CD8-positive, alpha-beta memory T cell (primary cell): ENCODE measurements at regions not wholly inside any gene's neighbourhood (a gene's known extent, or its start where the extent isn't known, plus 50 kb on each side); places are given as distances from the start of the nearest gene placed in this dataset.
"Not testable (repeated sequence)": the region's sequence is repeated elsewhere in the genome, so short reads cannot be mapped to it uniquely, and the experiment has no call there.

Experiments used
- CTCF ChIA-PET: fragments of 350-600 bp; sonication (Branson Sonifier 250); formaldehyde crosslinking; loops from one replicate; lab custom pipeline; 2021; ENCODE audit warnings: antibody characterized with exemption; lab: Charles Lee
- POLR2A ChIA-PET: fragments of 350-600 bp; sonication (Branson Sonifier 250); formaldehyde crosslinking; loops from one replicate; lab custom pipeline; 2021; ENCODE audit warnings: antibody characterized with exemption; lab: Charles Lee
- DNase-seq, 5 donors: peaks; one replicate each; pipeline versions ENCODE4 v3.0.0 to v3.0.0-alpha.2; 2020 to 2022; ENCODE audit warnings: mixed read lengths in 1 of 5
- H3K27ac ChIP-seq: one replicate; pipeline ENCODE4 v1.7.0; 2013; ENCODE audit warnings: low read depth, mild to moderate bottlenecking, low read length, moderate library complexity
- H3K27me3 ChIP-seq: 2 replicates; pipeline ENCODE4 v1.7.0; 2013; ENCODE audit warnings: low read length, mild to moderate bottlenecking; ENCODE audit not compliant: insufficient read depth, poor library complexity, severe bottlenecking
- H3K36me3 ChIP-seq: 2 replicates; pipeline ENCODE4 v1.7.0; 2013; ENCODE audit warnings: mild to moderate bottlenecking, low read length, moderate library complexity; ENCODE audit not compliant: insufficient read depth
- H3K4me1 ChIP-seq: 2 replicates; pipeline ENCODE4 v1.7.0; 2013; ENCODE audit warnings: mild to moderate bottlenecking, low read length, moderate library complexity; ENCODE audit not compliant: insufficient read depth
- H3K4me3 ChIP-seq: 2 replicates; pipeline ENCODE4 v1.7.0; 2013; ENCODE audit warnings: mild to moderate bottlenecking, low read length
- H3K9me3 ChIP-seq: 2 replicates; pipeline ENCODE4 v1.7.0; 2013; ENCODE audit warnings: mild to moderate bottlenecking, low read length
- H3K27ac Mint-ChIP-seq, 8 donors: one replicate each; pipeline ENCODE4 v1.8.0; 2020 to 2021; ENCODE audit warnings: mixed read lengths in 8 of 8, mild to moderate bottlenecking in 6 of 8, inconsistent platforms in 3 of 8, moderate library complexity in 3 of 8
- H3K27me3 Mint-ChIP-seq, 2 donors: one replicate each; pipeline ENCODE4 v1.8.0; 2020 to 2021; ENCODE audit warnings: mixed read lengths in 2 of 2, mild to moderate bottlenecking in 1 of 2, moderate library complexity in 1 of 2
- H3K36me3 Mint-ChIP-seq, 3 donors: one replicate each; pipeline ENCODE4 v1.8.0; 2020 to 2021; ENCODE audit warnings: mixed read lengths in 3 of 3, inconsistent platforms in 1 of 3, mild to moderate bottlenecking in 1 of 3
- H3K4me1 Mint-ChIP-seq, 3 donors: one replicate each; pipeline ENCODE4 v1.8.0; 2020 to 2021; ENCODE audit warnings: mixed read lengths in 3 of 3, inconsistent platforms in 1 of 3, mild to moderate bottlenecking in 1 of 3
- H3K4me3 Mint-ChIP-seq, 7 donors: one replicate each; pipeline ENCODE4 v1.8.0; 2020 to 2021; ENCODE audit warnings: mixed read lengths in 7 of 7, mild to moderate bottlenecking in 6 of 7, moderate library complexity in 4 of 7, inconsistent platforms in 2 of 7
- H3K9me3 Mint-ChIP-seq, 5 donors: one replicate each; pipeline ENCODE4 v1.8.0; 2020 to 2022; ENCODE audit warnings: mixed read lengths in 5 of 5, mild to moderate bottlenecking in 3 of 5, moderate library complexity in 2 of 5, inconsistent platforms in 1 of 5

DNA sequence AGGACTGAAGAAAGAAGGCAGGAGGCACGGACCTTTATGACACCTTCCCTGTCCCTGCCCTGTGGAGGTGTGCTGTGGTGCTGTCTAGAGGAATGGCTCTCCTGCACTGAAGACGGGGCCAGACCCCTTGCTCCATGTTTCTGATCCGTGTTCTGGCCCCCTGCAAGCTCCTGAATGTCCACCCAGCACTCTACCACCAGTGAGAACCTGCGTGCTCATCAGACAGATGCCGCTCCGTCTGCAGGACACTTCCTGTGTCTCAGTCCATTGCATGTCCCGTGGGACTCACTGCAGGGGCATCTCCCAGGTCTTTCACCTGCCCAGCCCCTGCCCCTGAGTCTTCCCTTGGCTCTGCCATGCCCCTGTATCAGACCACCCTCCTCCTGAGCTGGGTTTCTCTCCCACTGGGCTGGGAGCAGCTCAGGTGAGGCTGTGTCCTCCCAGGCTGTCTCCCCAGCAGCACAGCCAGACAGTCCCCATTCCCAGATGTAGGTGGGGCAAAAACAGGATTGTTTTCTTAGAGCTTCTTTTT is 278.3 kb upstream of the ZNF32 start:
- no peak for DNase-seq
- Histone ChIP-seq H3K4me1 (no peaks in the 10 kb centered on the region), H3K9me3 (no peaks in the 10 kb centered on the region), H3K4me3 (no peak overlapping the region), H3K27me3 (no peaks in the 10 kb centered on the region), H3K27ac (no peak overlapping the region), H3K36me3 (no peaks in the 10 kb centered on the region)
- CTCF ChIA-PET, result no interaction called here
- Mint-ChIP-seq H3K27me3 (peaks cover 15 to 42% of the 10 kb centered on the region in 2 donors), H3K36me3 (no peaks in the 10 kb centered on the region), H3K9me3 (no peaks in the 10 kb centered on the region), H3K27ac (no peak overlapping the region), H3K4me3 (no peak overlapping the region), H3K4me1 (no peaks in the 10 kb centered on the region)
- POLR2A ChIA-PET, result no interaction called here

DNA sequence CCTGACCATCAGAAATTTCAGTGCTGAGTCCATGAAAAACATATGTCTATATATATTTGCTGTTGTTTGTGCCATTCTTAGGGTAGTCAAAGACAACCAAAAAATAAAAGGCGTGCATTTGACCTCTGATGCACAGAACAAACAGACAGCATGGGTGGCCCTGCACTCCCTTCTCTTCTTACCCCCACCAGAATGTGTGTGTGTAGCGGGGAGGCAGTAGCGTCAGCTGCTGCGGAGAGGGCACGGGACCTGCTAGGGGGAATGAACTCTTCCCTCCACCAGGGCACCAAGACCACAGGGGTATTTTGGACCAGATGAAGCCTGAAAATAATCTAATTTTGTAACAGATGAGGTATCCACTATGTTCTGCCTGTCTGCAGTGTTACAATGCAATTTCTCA is 277.7 kb upstream of the ZNF32 start:
- DNase-seq, result no peak
- Histone ChIP-seq H3K36me3 (no peaks in the 10 kb centered on the region), H3K4me1 (no peaks in the 10 kb centered on the region), H3K9me3 (no peaks in the 10 kb centered on the region), H3K4me3 (no peak overlapping the region), H3K27ac (no peak overlapping the region), H3K27me3 (no peaks in the 10 kb centered on the region)
- H3K9me3 Mint-ChIP-seq, result no peaks in the 10 kb centered on the region
- no peaks in the 10 kb centered on the region for H3K4me1 Mint-ChIP-seq
- ChIA-PET POLR2A (no interaction called here), CTCF (no interaction called here)
- H3K4me3 Mint-ChIP-seq, result no peak overlapping the region
- peaks cover 15 to 39% of the 10 kb centered on the region in 2 donors for H3K27me3 Mint-ChIP-seq
- peak overlapping the region in 1 of 8 donors; percentile 34 for H3K27ac Mint-ChIP-seq
- H3K36me3 Mint-ChIP-seq, result no peaks in the 10 kb centered on the region

DNA sequence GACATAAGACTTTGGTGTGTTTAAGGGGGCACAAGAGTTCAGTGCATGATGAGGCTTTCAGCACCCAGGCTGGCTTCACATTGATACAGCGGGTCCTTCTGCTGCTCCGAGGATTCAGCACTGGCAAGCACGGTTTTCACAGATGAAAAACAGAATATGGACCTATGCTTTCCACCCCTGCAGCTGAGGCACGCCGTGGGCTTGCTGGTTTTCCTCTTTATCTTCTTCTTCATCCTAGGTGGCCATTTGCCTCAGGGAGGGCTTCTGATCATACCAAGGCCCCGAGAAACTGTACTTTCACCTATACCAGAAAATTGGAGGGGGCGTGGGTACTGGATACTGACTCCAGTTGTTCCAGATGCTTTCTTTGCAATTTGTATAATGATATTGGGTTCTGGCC is 277.1 kb upstream of the ZNF32 start:
- Mint-ChIP-seq H3K36me3 (no peaks in the 10 kb centered on the region), H3K9me3 (no peaks in the 10 kb centered on the region), H3K4me3 (no peak overlapping the region), H3K27me3 (peaks cover 15 to 39% of the 10 kb centered on the region in 2 donors), H3K4me1 (no peaks in the 10 kb centered on the region), H3K27ac (no peak overlapping the region)
- Histone ChIP-seq H3K4me3 (no peak overlapping the region), H3K36me3 (no peaks in the 10 kb centered on the region), H3K27ac (no peak overlapping the region), H3K9me3 (no peaks in the 10 kb centered on the region), H3K4me1 (no peaks in the 10 kb centered on the region), H3K27me3 (no peaks in the 10 kb centered on the region)
- ChIA-PET POLR2A (no interaction called here), CTCF (no interaction called here)
- no peak for DNase-seq

DNA sequence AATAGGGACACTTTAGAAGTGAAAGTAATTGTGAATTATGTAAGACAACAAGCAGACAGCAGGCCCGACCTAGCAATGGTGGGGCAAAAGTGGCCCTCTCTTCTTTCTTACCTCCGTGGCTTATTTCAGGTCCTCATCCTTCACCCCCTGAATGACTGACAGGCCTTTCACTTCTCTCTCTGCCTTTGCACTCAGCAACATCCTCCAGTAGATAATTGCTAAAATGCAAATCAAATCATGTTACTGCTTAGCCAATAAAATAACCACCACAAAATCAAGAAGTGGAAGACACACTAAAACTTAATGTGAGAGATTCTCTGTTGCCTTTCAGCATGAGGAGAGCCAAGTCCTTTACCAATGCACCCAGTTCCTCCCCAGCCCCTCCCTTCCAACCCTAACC is 274.6 kb upstream of the ZNF32 start:
- DNase-seq, result no peak
- H3K27ac ChIP-seq, result no peak overlapping the region
- H3K4me1 Mint-ChIP-seq, result no peaks in the 10 kb centered on the region
- H3K4me3 ChIP-seq, result no peak overlapping the region
- POLR2A ChIA-PET, result no interaction called here
- H3K27ac Mint-ChIP-seq, result peak overlapping the region in 1 of 8 donors; percentile 11
- H3K9me3 Mint-ChIP-seq, result no peaks in the 10 kb centered on the region
- H3K36me3 ChIP-seq, result no peaks in the 10 kb centered on the region
- no peak overlapping the region for H3K4me3 Mint-ChIP-seq
- H3K36me3 Mint-ChIP-seq, result peaks cover 0 to 5% (median 0%) of the 10 kb centered on the region in 3 donors
- CTCF ChIA-PET, result no interaction called here
- no peaks in the 10 kb centered on the region for H3K4me1 ChIP-seq
- H3K9me3 ChIP-seq, result no peaks in the 10 kb centered on the region
- H3K27me3 ChIP-seq, result no peaks in the 10 kb centered on the region
- peaks cover 6 to 25% of the 10 kb centered on the region in 2 donors for H3K27me3 Mint-ChIP-seq

DNA sequence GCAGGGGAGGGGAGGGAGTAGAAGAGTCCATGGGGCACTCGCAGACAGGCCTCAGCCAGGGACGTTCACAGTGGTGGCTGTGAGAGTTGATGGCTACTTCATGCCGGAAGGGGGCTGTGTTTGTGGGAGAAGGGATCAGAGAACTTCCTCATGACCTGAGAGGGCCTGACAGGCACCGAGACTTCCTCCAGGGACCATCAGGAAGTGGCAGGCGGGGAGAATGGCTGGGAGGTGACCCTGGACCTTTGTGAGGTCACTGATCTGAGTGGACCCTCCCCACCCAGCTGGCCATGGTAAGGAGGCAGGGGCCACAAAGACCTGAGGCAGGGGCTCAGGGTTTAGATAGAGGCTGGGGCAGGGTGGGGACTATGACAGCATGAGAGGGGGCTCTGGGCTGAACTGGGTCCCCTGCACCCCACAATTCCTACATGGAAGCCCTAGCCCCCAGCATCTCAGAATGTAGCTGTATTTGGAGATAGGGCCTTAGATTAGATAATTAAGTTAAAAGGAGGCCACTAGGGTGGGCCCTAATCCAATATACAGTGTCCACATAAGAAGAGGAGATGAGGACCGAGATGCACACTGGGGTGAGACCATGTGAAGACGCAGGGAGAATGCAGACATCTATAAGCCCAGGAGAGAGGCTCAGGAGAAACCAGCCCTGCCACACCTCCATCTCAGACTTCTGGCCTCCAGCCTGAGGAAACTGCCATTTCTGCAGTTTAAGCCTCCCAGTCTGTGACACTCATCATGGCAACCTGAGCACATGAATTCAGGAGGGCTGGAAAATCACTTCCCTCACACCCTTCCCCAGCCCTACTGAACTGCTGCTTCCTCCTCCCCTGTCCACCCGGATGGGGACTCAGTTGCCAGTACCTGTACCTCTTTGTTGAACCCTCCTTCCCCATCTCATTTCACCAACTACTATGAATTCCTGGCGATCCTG is 273.9 kb upstream of the ZNF32 start:
- no peaks in the 10 kb centered on the region for H3K9me3 ChIP-seq
- no peaks in the 10 kb centered on the region for H3K36me3 ChIP-seq
- ChIA-PET CTCF (no interaction called here), POLR2A (no interaction called here)
- no peaks in the 10 kb centered on the region for H3K4me1 Mint-ChIP-seq
- H3K27ac Mint-ChIP-seq, result no peak overlapping the region
- H3K36me3 Mint-ChIP-seq, result peaks cover 0 to 5% (median 0%) of the 10 kb centered on the region in 3 donors
- no peak overlapping the region for H3K27ac ChIP-seq
- no peaks in the 10 kb centered on the region for H3K4me1 ChIP-seq
- H3K9me3 Mint-ChIP-seq, result no peaks in the 10 kb centered on the region
- no peaks in the 10 kb centered on the region for H3K27me3 ChIP-seq
- no peak overlapping the region for H3K4me3 ChIP-seq
- no peak for DNase-seq
- H3K27me3 Mint-ChIP-seq, result peaks cover 4 to 17% of the 10 kb centered on the region in 2 donors
- no peak overlapping the region for H3K4me3 Mint-ChIP-seq

DNA sequence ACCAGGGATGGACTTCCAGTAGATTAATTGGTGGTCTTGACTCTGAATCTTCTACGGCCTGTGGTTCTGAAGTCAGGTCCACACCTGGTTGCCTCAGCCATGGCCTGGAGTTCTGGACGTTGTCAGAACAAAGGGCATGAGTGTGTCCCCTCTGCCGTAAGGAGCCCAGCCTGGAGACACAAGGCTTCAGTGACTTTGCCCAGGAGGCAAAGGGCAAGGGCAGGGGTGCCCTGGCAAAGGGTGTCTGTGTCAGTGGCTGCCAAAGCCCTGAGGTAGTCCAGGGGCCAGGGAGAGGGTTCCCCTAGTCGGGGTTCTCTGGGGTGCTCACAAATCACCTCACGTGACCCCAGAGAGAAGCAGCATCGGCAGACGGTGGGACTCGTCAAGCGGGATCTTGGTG is 273.2 kb upstream of the ZNF32 start:
- Histone ChIP-seq H3K4me1 (no peaks in the 10 kb centered on the region), H3K9me3 (no peaks in the 10 kb centered on the region), H3K4me3 (no peak overlapping the region), H3K36me3 (no peaks in the 10 kb centered on the region), H3K27ac (no peak overlapping the region), H3K27me3 (no peaks in the 10 kb centered on the region)
- H3K27ac Mint-ChIP-seq, result no peak overlapping the region
- POLR2A ChIA-PET, result no interaction called here
- CTCF ChIA-PET, result no interaction called here
- peaks cover 2 to 10% of the 10 kb centered on the region in 2 donors for H3K27me3 Mint-ChIP-seq
- no peaks in the 10 kb centered on the region for H3K4me1 Mint-ChIP-seq
- H3K9me3 Mint-ChIP-seq, result no peaks in the 10 kb centered on the region
- no peak for DNase-seq
- peaks cover 0 to 5% (median 0%) of the 10 kb centered on the region in 3 donors for H3K36me3 Mint-ChIP-seq
- H3K4me3 Mint-ChIP-seq, result no peak overlapping the region

DNA sequence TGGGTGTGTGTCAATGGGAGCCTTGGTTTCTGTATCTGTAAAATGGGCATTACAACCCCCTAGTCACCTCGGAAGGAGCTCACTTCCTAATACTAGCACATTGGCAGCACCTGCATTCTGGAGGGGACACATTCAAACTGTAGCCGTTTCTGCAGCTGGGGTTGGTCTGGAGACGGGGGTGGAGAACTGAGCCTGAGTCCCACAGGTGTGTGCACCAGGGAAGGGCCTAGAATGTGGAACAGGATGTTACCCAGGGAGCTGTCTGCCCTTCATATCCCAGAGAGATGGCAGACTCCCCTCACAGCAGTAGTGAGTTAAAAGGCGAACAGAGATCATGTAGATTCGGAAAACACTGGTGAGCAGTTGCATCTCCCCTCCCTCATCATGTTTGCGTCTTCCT is 272.8 kb upstream of the ZNF32 start:
- Mint-ChIP-seq H3K9me3 (no peaks in the 10 kb centered on the region), H3K4me3 (no peak overlapping the region), H3K27ac (no peak overlapping the region), H3K36me3 (peaks cover 0 to 5% (median 0%) of the 10 kb centered on the region in 3 donors), H3K4me1 (no peaks in the 10 kb centered on the region), H3K27me3 (peaks cover 1 to 10% of the 10 kb centered on the region in 2 donors)
- Histone ChIP-seq H3K27ac (no peak overlapping the region), H3K27me3 (no peaks in the 10 kb centered on the region), H3K9me3 (no peaks in the 10 kb centered on the region), H3K4me1 (no peaks in the 10 kb centered on the region), H3K4me3 (no peak overlapping the region), H3K36me3 (no peaks in the 10 kb centered on the region)
- ChIA-PET POLR2A (no interaction called here), CTCF (no interaction called here)
- DNase-seq, result no peak

DNA sequence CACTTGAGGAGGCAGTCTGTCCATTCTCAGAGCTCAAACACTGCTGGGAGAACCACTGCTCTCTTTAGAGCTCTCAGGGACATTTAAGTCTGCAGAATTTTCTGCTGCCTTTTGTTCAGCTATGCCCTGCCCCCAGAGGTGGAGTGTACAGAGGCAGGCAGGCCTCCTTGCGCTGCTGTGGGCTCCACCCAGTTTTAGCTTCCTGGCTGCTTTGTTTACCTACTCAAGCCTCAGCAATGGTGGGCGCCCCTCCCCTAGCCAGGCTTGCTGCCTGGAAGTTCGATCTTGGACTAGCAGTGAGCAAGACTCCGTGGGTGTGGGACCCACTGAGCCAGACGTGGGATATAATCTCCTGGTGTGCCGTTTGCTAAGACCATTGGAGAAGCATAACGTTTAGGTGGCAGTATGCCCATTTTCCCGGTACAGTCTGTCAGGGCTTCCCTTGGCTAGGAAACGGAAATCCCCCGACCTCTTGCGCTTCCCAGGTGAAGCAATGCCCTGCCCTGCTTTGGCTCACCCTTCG is 271.6 kb upstream of the ZNF32 start:
- H3K9me3 Mint-ChIP-seq, H3K36me3 ChIP-seq, H3K36me3 Mint-ChIP-seq, H3K27ac Mint-ChIP-seq, H3K27me3 Mint-ChIP-seq, H3K27ac ChIP-seq, H3K4me1 Mint-ChIP-seq, H3K27me3 ChIP-seq, H3K4me3 ChIP-seq, CTCF ChIA-PET, H3K4me3 Mint-ChIP-seq, POLR2A ChIA-PET, H3K4me1 ChIP-seq, DNase-seq, H3K9me3 ChIP-seq: not testable (repeated sequence)
